BLaER1 (cell line): ENCODE measurements at regions not wholly inside any gene's neighbourhood (a gene's known extent, or its start where the extent isn't known, plus 50 kb on each side); places are given as distances from the start of the nearest gene placed in this dataset.

Experiments
- H3K27ac ChIP-seq: shearing (Covaris generic); formaldehyde crosslinking; 2 replicates; pipeline ENCODE4 v1.8.1; 2022
- H3K27me3 ChIP-seq: shearing (Covaris generic); formaldehyde crosslinking; 2 replicates; pipeline ENCODE4 v1.8.1; 2022
- H3K36me3 ChIP-seq: shearing (Covaris generic); formaldehyde crosslinking; 2 replicates; pipeline ENCODE4 v1.8.1; 2022
- H3K4me1 ChIP-seq: shearing (Covaris generic); formaldehyde crosslinking; 2 replicates; pipeline ENCODE4 v1.8.1; 2022
- H3K4me2 ChIP-seq: shearing (Covaris generic); formaldehyde crosslinking; 2 replicates; pipeline ENCODE4 v1.8.1; 2022
- H3K4me3 ChIP-seq: shearing (Covaris generic); formaldehyde crosslinking; 2 replicates; pipeline ENCODE4 v1.8.1; 2022
- H3K9ac ChIP-seq: shearing (Covaris generic); formaldehyde crosslinking; 2 replicates; pipeline ENCODE4 v1.8.1; 2022
- H3K9me3 ChIP-seq: shearing (Covaris generic); formaldehyde crosslinking; 2 replicates; pipeline ENCODE4 v1.8.1; 2022
- H4K20me1 ChIP-seq: shearing (Covaris generic); formaldehyde crosslinking; 2 replicates; pipeline ENCODE4 v1.8.1; 2022
- Cebpa-rat ChIP-seq: shearing (Covaris generic); IDR thresholded peaks from 2 replicates; pipeline ENCODE4 v1.8.1; 2022

GRCh38 chr3:168752339-168752738 lies 656.6 kb upstream of the GOLIM4 start:
- no peak for TF ChIP-seq Cebpa-rat
- H3K4me1 ChIP-seq, result no peaks in the 10 kb centered on the region
- H3K4me2 ChIP-seq, result no peak overlapping the region
- H3K9ac ChIP-seq, result no peak overlapping the region
- H3K27me3 ChIP-seq, result no peaks in the 10 kb centered on the region
- no peak overlapping the region for H3K27ac ChIP-seq
- H4K20me1 ChIP-seq, result no peaks in the 10 kb centered on the region
- no peak overlapping the region for H3K4me3 ChIP-seq
- no peaks in the 10 kb centered on the region for H3K36me3 ChIP-seq
- no peaks in the 10 kb centered on the region for H3K9me3 ChIP-seq

GRCh38 chr3:168747697-168748096 lies 652.0 kb upstream of the GOLIM4 start:
- TF ChIP-seq Cebpa-rat, result no peak
- Histone ChIP-seq H3K36me3 (no peaks in the 10 kb centered on the region), H4K20me1 (no peaks in the 10 kb centered on the region), H3K9ac (no peak overlapping the region), H3K9me3 (peaks cover 8% of the 10 kb centered on the region), H3K27ac (no peak overlapping the region), H3K4me3 (no peak overlapping the region), H3K4me2 (no peak overlapping the region), H3K4me1 (no peaks in the 10 kb centered on the region), H3K27me3 (no peaks in the 10 kb centered on the region)

- no peak overlapping the region for H3K9ac ChIP-seq
- H3K9me3 ChIP-seq, result peaks cover 7% of the 10 kb centered on the region
- H3K27ac ChIP-seq, result no peak overlapping the region
These were observed 643.0 kb upstream of the GOLIM4 start for GRCh38 chr3:168738527-168739325.

GRCh38 chr3:168736202-168736601 lies 640.5 kb upstream of the GOLIM4 start:
- H3K4me2 ChIP-seq, result no peak overlapping the region
- H4K20me1 ChIP-seq, result no peaks in the 10 kb centered on the region
- no peaks in the 10 kb centered on the region for H3K4me1 ChIP-seq
- H3K36me3 ChIP-seq, result no peaks in the 10 kb centered on the region
- peaks cover 7% of the 10 kb centered on the region for H3K9me3 ChIP-seq
- H3K27ac ChIP-seq, result no peak overlapping the region
- H3K27me3 ChIP-seq, result no peaks in the 10 kb centered on the region
- no peak overlapping the region for H3K4me3 ChIP-seq
- no peak overlapping the region for H3K9ac ChIP-seq
- no peak for TF ChIP-seq Cebpa-rat

More at GRCh38 chr3:168738527-168739325, 643.0 kb upstream of the GOLIM4 start:
- Histone ChIP-seq H3K27me3 (no peaks in the 10 kb centered on the region), H3K4me3 (no peak overlapping the region), H3K36me3 (no peaks in the 10 kb centered on the region), H3K4me1 (no peaks in the 10 kb centered on the region), H4K20me1 (no peaks in the 10 kb centered on the region), H3K4me2 (no peak overlapping the region)
- TF ChIP-seq Cebpa-rat, result no peak

- Histone ChIP-seq H3K9ac (no peak overlapping the region), H3K36me3 (no peaks in the 10 kb centered on the region), H4K20me1 (no peaks in the 10 kb centered on the region), H3K27ac (no peak overlapping the region), H3K4me1 (no peaks in the 10 kb centered on the region), H3K4me3 (no peak overlapping the region), H3K4me2 (no peak overlapping the region), H3K27me3 (no peaks in the 10 kb centered on the region), H3K9me3 (peaks cover 7% of the 10 kb centered on the region)
- no peak for TF ChIP-seq Cebpa-rat
These were observed 634.3 kb upstream of the GOLIM4 start for GRCh38 chr3:168730073-168730472.

GRCh38 chr3:168722091-168722490 lies 626.4 kb upstream of the GOLIM4 start:
- H4K20me1 ChIP-seq, result no peaks in the 10 kb centered on the region
- no peaks in the 10 kb centered on the region for H3K36me3 ChIP-seq
- no peak overlapping the region for H3K9ac ChIP-seq
- H3K27ac ChIP-seq, result no peak overlapping the region
- TF ChIP-seq Cebpa-rat, result no peak
- H3K4me1 ChIP-seq, result no peaks in the 10 kb centered on the region
- H3K9me3 ChIP-seq, result no peaks in the 10 kb centered on the region
- no peak overlapping the region for H3K4me3 ChIP-seq
- no peaks in the 10 kb centered on the region for H3K27me3 ChIP-seq
- no peak overlapping the region for H3K4me2 ChIP-seq

- no peak overlapping the region for H3K27ac ChIP-seq
These were observed 619.0 kb upstream of the GOLIM4 start for GRCh38 chr3:168714609-168715240.

GRCh38 chr3:168709073-168709472 lies 613.3 kb upstream of the GOLIM4 start:
- no peaks in the 10 kb centered on the region for H3K27me3 ChIP-seq
- H3K4me2 ChIP-seq, result no peak overlapping the region
- no peaks in the 10 kb centered on the region for H3K36me3 ChIP-seq
- H3K4me1 ChIP-seq, result no peaks in the 10 kb centered on the region
- H3K4me3 ChIP-seq, result no peak overlapping the region
- H3K9ac ChIP-seq, result no peak overlapping the region
- H3K9me3 ChIP-seq, result no peaks in the 10 kb centered on the region
- H4K20me1 ChIP-seq, result no peaks in the 10 kb centered on the region
- TF ChIP-seq Cebpa-rat, result no peak
- H3K27ac ChIP-seq, result no peak overlapping the region

More at GRCh38 chr3:168714609-168715240, 619.0 kb upstream of the GOLIM4 start:
- Histone ChIP-seq H3K9ac (no peak overlapping the region), H3K9me3 (no peaks in the 10 kb centered on the region), H3K4me1 (no peaks in the 10 kb centered on the region), H3K27me3 (no peaks in the 10 kb centered on the region), H3K36me3 (no peaks in the 10 kb centered on the region), H3K4me3 (no peak overlapping the region), H3K4me2 (no peak overlapping the region), H4K20me1 (no peaks in the 10 kb centered on the region)
- no peak for TF ChIP-seq Cebpa-rat

- H4K20me1 ChIP-seq, result no peaks in the 10 kb centered on the region
- no peaks in the 10 kb centered on the region for H3K9me3 ChIP-seq
- no peak overlapping the region for H3K9ac ChIP-seq
- H3K4me1 ChIP-seq, result no peaks in the 10 kb centered on the region
- no peak overlapping the region for H3K4me2 ChIP-seq
- H3K36me3 ChIP-seq, result no peaks in the 10 kb centered on the region
- H3K4me3 ChIP-seq, result no peak overlapping the region
- no peaks in the 10 kb centered on the region for H3K27me3 ChIP-seq
- no peak overlapping the region for H3K27ac ChIP-seq
- no peak for TF ChIP-seq Cebpa-rat
These were observed 612.2 kb upstream of the GOLIM4 start for GRCh38 chr3:168707900-168708299.

- H3K36me3 ChIP-seq, result no peaks in the 10 kb centered on the region
- TF ChIP-seq Cebpa-rat, result no peak
- no peak overlapping the region for H3K9ac ChIP-seq
- H3K4me3 ChIP-seq, result no peak overlapping the region
- no peaks in the 10 kb centered on the region for H4K20me1 ChIP-seq
- no peaks in the 10 kb centered on the region for H3K27me3 ChIP-seq
- no peaks in the 10 kb centered on the region for H3K4me1 ChIP-seq
- H3K4me2 ChIP-seq, result no peak overlapping the region
- no peak overlapping the region for H3K27ac ChIP-seq
- no peaks in the 10 kb centered on the region for H3K9me3 ChIP-seq
These were observed 609.7 kb upstream of the GOLIM4 start for GRCh38 chr3:168705412-168705811.
